H9 (cell line): ENCODE measurements at regions not wholly inside any gene's neighbourhood (a gene's known extent, or its start where the extent isn't known, plus 50 kb on each side); places are given as distances from the start of the nearest gene placed in this dataset.

Source experiments
- DNase-seq: peaks from one replicate; pipeline ENCODE4 v3.0.0-alpha.2; 2017
- H2AFZ ChIP-seq: one replicate; pipeline ENCODE4 v1.6.1; 2013; ENCODE audit warnings: mild to moderate bottlenecking, low read length, control low read depth, moderate library complexity
- H2AK5ac ChIP-seq: 2 replicates; pipeline ENCODE4 v1.6.1; 2013; ENCODE audit warnings: low read length, control low read depth, mixed read lengths; ENCODE audit not compliant: insufficient read length
- H2BK120ac ChIP-seq: one replicate; pipeline ENCODE4 v1.6.1; 2013; ENCODE audit warnings: low read depth, mild to moderate bottlenecking, low read length, control low read depth, inconsistent platforms; ENCODE audit not compliant: poor library complexity, severe bottlenecking
- H2BK12ac ChIP-seq: 2 replicates; pipeline ENCODE4 v1.6.1; 2013; ENCODE audit warnings: low read length, control low read depth, mixed read lengths, low read depth; ENCODE audit not compliant: insufficient read length
- H2BK15ac ChIP-seq: 2 replicates; pipeline ENCODE4 v1.6.1; 2013; ENCODE audit warnings: low read depth, low read length, control low read depth
- H2BK20ac ChIP-seq: one replicate; pipeline ENCODE4 v1.6.1; 2013; ENCODE audit warnings: low read depth, mild to moderate bottlenecking, low read length, control low read depth, inconsistent platforms; ENCODE audit not compliant: poor library complexity, severe bottlenecking
- H2BK5ac ChIP-seq: 2 replicates; pipeline ENCODE4 v1.6.1; 2013; ENCODE audit warnings: low read length, control low read depth, mixed read lengths; ENCODE audit not compliant: insufficient read length
- H3K14ac ChIP-seq: 2 replicates; pipeline ENCODE4 v1.6.1; 2013; ENCODE audit warnings: low read length, control low read depth; ENCODE audit not compliant: insufficient read depth
- H3K18ac ChIP-seq: 2 replicates; pipeline ENCODE4 v1.6.1; 2013; ENCODE audit warnings: low read depth, mild to moderate bottlenecking, mixed read lengths, low read length, control low read depth; ENCODE audit not compliant: insufficient read length
- H3K23ac ChIP-seq: 2 replicates; pipeline ENCODE4 v1.6.1; 2013; ENCODE audit warnings: low read length, control low read depth, mixed read lengths, low read depth; ENCODE audit not compliant: insufficient read length
- H3K23me2 ChIP-seq: 2 replicates; pipeline ENCODE4 v1.6.1; 2013; ENCODE audit warnings: low read depth, mild to moderate bottlenecking, mixed read lengths, low read length, control low read depth; ENCODE audit not compliant: insufficient read length, poor library complexity, severe bottlenecking
- H3K27ac ChIP-seq: 2 replicates; pipeline ENCODE4 v1.5.1; 2013; ENCODE audit warnings: low read length, control low read depth, mixed read lengths, low read depth; ENCODE audit not compliant: insufficient read length
- H3K27me3 ChIP-seq: 2 replicates; pipeline ENCODE4 v1.6.1; 2013; ENCODE audit warnings: low read length, control low read depth, inconsistent platforms; ENCODE audit not compliant: insufficient read depth
- H3K4ac ChIP-seq: 2 replicates; pipeline ENCODE4 v1.6.1; 2013; ENCODE audit warnings: low read depth, mild to moderate bottlenecking, control low read depth, inconsistent platforms, low read length, moderate library complexity
- H3K4me1 ChIP-seq: 2 replicates; pipeline ENCODE4 v1.6.1; 2013; ENCODE audit warnings: low read length, control low read depth, inconsistent platforms; ENCODE audit not compliant: insufficient read depth
- H3K4me2 ChIP-seq: 2 replicates; pipeline ENCODE4 v1.6.1; 2013; ENCODE audit warnings: low read length, control low read depth, mixed read lengths; ENCODE audit not compliant: insufficient read length, insufficient read depth
- H3K56ac ChIP-seq: 2 replicates; pipeline ENCODE4 v1.6.1; 2013; ENCODE audit warnings: low read depth, mild to moderate bottlenecking, mixed read lengths, low read length, control low read depth; ENCODE audit not compliant: insufficient read length
- H3K79me1 ChIP-seq: 2 replicates; pipeline ENCODE4 v1.6.1; 2013; ENCODE audit warnings: low read depth, mild to moderate bottlenecking, moderate library complexity, low read length, control low read depth, inconsistent platforms; ENCODE audit not compliant: insufficient read depth, poor library complexity, severe bottlenecking
- H3K79me2 ChIP-seq: 2 replicates; pipeline ENCODE4 v1.6.1; 2013; ENCODE audit warnings: low read length, control low read depth, inconsistent platforms; ENCODE audit not compliant: insufficient read depth
- H3K9ac ChIP-seq: 2 replicates; pipeline ENCODE4 v1.6.1; 2013; ENCODE audit warnings: low read length, control low read depth, mixed read lengths; ENCODE audit not compliant: insufficient read length; ENCODE audit errors: extremely low read depth
- H3K9me3 ChIP-seq: one replicate; pipeline ENCODE4 v1.6.1; 2013; ENCODE audit warnings: low read depth, low read length, inconsistent platforms; ENCODE audit not compliant: control insufficient read depth
- H3T11ph ChIP-seq: one replicate; pipeline ENCODE4 v1.6.1; 2013; ENCODE audit warnings: mild to moderate bottlenecking, low read length, control low read depth, inconsistent platforms
- H4K20me1 ChIP-seq: one replicate; pipeline ENCODE4 v1.6.1; 2013; ENCODE audit not compliant: control insufficient read depth, insufficient read length, insufficient read depth
- H4K5ac ChIP-seq: 2 replicates; pipeline ENCODE4 v1.6.1; 2013; ENCODE audit warnings: low read depth, mild to moderate bottlenecking, mixed read lengths, low read length, control low read depth; ENCODE audit not compliant: insufficient read length
- H4K8ac ChIP-seq: replicated peaks from 2 replicates; pipeline ENCODE4 v1.6.1; 2013; ENCODE audit warnings: low read length, control low read depth, mixed read lengths, low read depth; ENCODE audit not compliant: insufficient read length
- H4K91ac ChIP-seq: 2 replicates; pipeline ENCODE4 v1.6.1; 2013; ENCODE audit warnings: low read depth, mild to moderate bottlenecking, moderate library complexity, mixed read lengths, low read length, control low read depth; ENCODE audit not compliant: insufficient read length
- H3K27ac Mint-ChIP-seq, 3 experiments: 2 replicates in 2 of 3; 3 replicates in 1 of 3; pipeline ENCODE4 v1.8.0; 2020 to 2021; ENCODE audit warnings: mixed read lengths in 3 of 3, mild to moderate bottlenecking in 1 of 3, moderate library complexity in 1 of 3
- H3K27me3 Mint-ChIP-seq: 2 replicates; pipeline ENCODE4 v1.8.0; 2021; ENCODE audit warnings: low read depth, mild to moderate bottlenecking, moderate library complexity, mixed read lengths
- H3K36me3 Mint-ChIP-seq, 3 experiments: 2 replicates in 2 of 3; 3 replicates in 1 of 3; pipeline ENCODE4 v1.8.0; 2020 to 2021; ENCODE audit warnings: low read depth in 3 of 3, mixed read lengths in 3 of 3; ENCODE audit not compliant: insufficient read depth in 1 of 3
- H3K4me1 Mint-ChIP-seq, 2 experiments: 2 replicates each; pipeline ENCODE4 v1.8.0; 2020; ENCODE audit warnings: mixed read lengths in 2 of 2
- H3K4me3 Mint-ChIP-seq, 2 experiments: 2 replicates in 1 of 2; 3 replicates in 1 of 2; pipeline ENCODE4 v1.8.0; 2020 to 2021; ENCODE audit warnings: mild to moderate bottlenecking in 2 of 2, mixed read lengths in 2 of 2, moderate library complexity in 1 of 2
- H3K9me3 Mint-ChIP-seq, 2 experiments: 2 replicates in 1 of 2; 3 replicates in 1 of 2; pipeline ENCODE4 v1.8.0; 2020; ENCODE audit warnings: mild to moderate bottlenecking in 2 of 2, mixed read lengths in 2 of 2, moderate library complexity in 1 of 2
- WGBS: extraction: QIAGEN DNeasy Blood & Tissue Kit; methylation state at CpG from one replicate; pipeline ENCODE4 v1.1.7; 2013; ENCODE audit warnings: missing lambda C conversion rate, low lambda C conversion rate, mixed read lengths; ENCODE audit not compliant: insufficient read length; ENCODE audit errors: extremely low coverage; 5-methylcytosine and 5-hydroxymethylcytosine counted together
- TF ChIP-seq, protein P1 (sequence below): fragments of 200-600 bp; sonication (generic); conservative IDR thresholded peaks from 3 replicates; pipeline ENCODE4 v1.8.0; 2021; ENCODE audit warnings: antibody characterized with exemption, mild to moderate bottlenecking

DNA sequence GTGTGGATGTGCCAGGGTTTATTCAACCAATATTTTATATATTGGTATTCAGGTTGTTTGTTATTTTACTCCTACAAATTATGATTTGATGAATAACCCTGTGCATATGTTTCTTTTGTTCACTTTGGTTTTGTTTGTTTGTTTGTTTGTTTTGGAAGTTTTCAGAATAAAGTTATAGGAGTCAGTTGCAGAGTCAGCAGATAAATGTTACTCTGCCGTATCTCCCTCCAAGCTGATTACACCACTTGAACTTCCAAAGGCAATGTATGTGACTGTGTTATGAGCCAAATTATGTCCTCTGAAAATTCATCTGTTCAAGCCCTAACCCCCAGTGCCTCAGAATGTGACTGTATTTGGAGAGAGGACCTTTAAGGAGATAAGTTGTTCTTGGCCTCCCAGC lies 497.5 kb downstream of the TNS1 start:
- no peak overlapping the region for H4K91ac ChIP-seq
- no peak overlapping the region for H3K9ac ChIP-seq
- no CpG with 5 or more reads among the region's 1 CpG for WGBS
- no peaks in the 10 kb centered on the region for H3K9me3 ChIP-seq
- no peaks in the 10 kb centered on the region for H3K79me1 ChIP-seq
- no peak overlapping the region for H4K5ac ChIP-seq
- no peak overlapping the region for H4K8ac ChIP-seq
- H2BK5ac ChIP-seq = no peak overlapping the region
- H2BK12ac ChIP-seq = no peak overlapping the region
- no peak overlapping the region for H2AK5ac ChIP-seq
- H2BK20ac ChIP-seq = no peak overlapping the region
- H3K27me3 Mint-ChIP-seq = peaks cover 3% of the 10 kb centered on the region; the same call in 1 of the 2 replicates
- no peak overlapping the region for H3K4me2 ChIP-seq
- no peak overlapping the region for H3K4me3 Mint-ChIP-seq
- H3K23ac ChIP-seq = no peak overlapping the region
- H3K14ac ChIP-seq = no peak overlapping the region
- no peaks in the 10 kb centered on the region for H3K9me3 Mint-ChIP-seq
- H3K56ac ChIP-seq = no peak overlapping the region
- H4K20me1 ChIP-seq = no peaks in the 10 kb centered on the region
- H3K4me1 ChIP-seq = no peaks in the 10 kb centered on the region
- no peak overlapping the region for H2BK120ac ChIP-seq
- no peak overlapping the region for H3K4ac ChIP-seq
- H2BK15ac ChIP-seq = no peak overlapping the region
- H3K23me2 ChIP-seq = no peaks in the 10 kb centered on the region
- H3K79me2 ChIP-seq = no peaks in the 10 kb centered on the region
- no peak overlapping the region for H3K18ac ChIP-seq
- H3K27me3 ChIP-seq = no peaks in the 10 kb centered on the region; the same call in 1 of the 2 replicates
- DNase-seq = no peak
- H3K27ac ChIP-seq = no peak overlapping the region
- TF ChIP-seq, protein P1, sequence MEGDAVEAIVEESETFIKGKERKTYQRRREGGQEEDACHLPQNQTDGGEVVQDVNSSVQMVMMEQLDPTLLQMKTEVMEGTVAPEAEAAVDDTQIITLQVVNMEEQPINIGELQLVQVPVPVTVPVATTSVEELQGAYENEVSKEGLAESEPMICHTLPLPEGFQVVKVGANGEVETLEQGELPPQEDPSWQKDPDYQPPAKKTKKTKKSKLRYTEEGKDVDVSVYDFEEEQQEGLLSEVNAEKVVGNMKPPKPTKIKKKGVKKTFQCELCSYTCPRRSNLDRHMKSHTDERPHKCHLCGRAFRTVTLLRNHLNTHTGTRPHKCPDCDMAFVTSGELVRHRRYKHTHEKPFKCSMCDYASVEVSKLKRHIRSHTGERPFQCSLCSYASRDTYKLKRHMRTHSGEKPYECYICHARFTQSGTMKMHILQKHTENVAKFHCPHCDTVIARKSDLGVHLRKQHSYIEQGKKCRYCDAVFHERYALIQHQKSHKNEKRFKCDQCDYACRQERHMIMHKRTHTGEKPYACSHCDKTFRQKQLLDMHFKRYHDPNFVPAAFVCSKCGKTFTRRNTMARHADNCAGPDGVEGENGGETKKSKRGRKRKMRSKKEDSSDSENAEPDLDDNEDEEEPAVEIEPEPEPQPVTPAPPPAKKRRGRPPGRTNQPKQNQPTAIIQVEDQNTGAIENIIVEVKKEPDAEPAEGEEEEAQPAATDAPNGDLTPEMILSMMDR = no peak
- no peak overlapping the region for H3K27ac Mint-ChIP-seq
- H3T11ph ChIP-seq = no peak overlapping the region
- no peaks in the 10 kb centered on the region for H3K36me3 Mint-ChIP-seq
- H3K4me1 Mint-ChIP-seq = no peaks in the 10 kb centered on the region
- H2AFZ ChIP-seq = no peak overlapping the region
